HG03354 (cell line): ENCODE measurements at regions not wholly inside any gene's neighbourhood (a gene's known extent, or its start where the extent isn't known, plus 50 kb on each side); places are given as distances from the start of the nearest gene placed in this dataset.

Experiments used
- ATAC-seq: cut with Tn5 transposase; IDR thresholded peaks from one replicate; pipeline ENCODE4 v1.9.1; 2021; ENCODE audit warnings: mild to moderate bottlenecking; ENCODE audit not compliant: unreplicated experiment, poor library complexity, severe bottlenecking

DNA sequence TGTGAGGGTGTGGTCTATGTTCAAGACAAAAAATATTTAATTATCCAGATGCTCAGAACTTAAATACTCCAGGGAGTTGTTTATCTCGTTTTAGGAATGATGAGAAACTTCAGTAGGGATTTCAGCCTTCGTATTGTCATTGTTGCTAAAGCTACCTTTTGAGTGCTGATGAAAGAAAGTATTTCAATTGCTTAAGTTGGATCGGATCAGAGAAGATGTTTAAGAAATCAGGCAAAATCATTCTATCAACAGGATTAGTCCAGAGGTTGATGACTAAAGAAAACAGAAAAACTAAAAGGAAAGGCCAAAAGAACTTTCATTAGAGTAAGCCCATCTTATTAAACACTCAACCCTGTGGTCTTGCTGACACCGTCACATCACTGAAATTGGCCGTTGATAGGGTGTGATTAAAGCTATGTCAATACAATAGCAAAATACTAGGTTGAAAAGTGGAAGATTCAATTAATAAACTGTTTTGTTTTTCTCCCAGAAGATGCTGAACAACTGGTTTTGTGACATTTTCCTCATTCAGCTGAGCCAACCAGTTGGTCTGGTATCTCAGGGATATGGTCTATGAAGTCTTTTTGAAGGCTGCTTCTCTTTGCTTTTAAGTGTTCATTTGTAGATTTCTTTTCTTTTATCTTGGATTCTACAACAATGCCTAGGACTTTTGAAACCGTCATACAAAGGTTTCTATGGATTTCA lies 551.7 kb downstream of the SLC4A3 start:
- ATAC-seq = no peak

DNA sequence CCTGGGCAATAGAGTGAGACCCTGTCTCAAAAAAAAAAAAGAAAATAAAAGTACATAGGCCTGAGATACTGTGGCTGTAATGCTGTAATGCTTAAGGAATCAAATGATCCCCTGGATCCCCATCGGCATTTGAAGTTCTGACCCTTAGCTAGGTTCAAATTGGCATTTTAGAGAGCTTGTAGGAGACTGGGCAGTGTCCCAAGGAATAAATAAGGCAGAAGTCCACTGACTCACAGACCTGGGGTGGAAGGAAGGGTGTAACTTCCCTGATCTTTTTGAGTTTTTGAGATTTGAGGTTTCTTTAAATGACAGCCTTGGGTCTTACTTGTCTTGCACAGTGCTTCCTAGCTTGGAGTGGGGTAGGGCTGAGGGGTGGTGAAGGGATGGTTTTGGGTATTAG lies 553.7 kb downstream of the SLC4A3 start:
- ATAC-seq = no peak

DNA sequence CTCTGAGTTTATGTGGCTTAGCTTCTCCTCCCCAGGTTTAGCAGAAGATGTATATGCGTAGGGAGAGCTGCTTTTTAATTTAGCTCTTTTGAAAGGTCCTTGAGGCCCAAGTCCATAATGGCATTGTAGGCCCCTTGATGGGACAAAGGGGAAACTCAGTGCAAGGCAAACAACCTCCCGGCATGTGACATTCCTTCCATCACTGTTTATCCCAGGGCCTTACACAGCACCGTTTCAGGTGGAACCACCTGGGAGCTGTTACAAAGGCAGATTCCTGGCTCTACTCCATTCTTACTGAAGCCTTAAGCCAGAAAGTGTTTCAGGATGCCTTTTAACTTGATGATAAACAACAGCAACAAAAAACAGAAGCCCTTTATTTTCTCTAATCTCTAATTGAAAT lies 555.4 kb downstream of the SLC4A3 start:
- ATAC-seq = no peak

DNA sequence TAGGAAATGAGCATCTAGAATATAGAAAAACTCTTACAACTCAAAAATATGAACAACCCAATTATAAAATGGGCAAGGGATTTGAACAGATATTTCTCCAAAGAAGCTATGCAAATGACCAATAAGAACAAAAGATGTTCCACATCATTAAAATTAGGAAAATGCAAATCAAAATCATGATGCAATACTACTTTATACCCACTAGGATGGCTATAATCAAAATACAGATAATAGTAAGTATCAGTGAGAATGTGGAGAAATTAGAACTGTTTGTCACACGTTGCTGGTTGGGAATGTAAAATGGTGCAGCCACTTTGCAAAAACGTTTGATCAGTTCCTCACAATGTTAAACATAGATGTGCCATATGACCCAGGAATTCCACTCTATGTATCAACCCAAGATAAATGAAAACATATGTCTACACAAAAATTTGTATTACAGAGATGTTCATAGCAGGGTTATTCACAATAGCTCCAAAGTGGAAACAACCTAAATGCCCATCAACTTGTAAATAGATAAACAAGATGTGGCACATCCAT lies 558.4 kb downstream of the SLC4A3 start:
- no peak for ATAC-seq

DNA sequence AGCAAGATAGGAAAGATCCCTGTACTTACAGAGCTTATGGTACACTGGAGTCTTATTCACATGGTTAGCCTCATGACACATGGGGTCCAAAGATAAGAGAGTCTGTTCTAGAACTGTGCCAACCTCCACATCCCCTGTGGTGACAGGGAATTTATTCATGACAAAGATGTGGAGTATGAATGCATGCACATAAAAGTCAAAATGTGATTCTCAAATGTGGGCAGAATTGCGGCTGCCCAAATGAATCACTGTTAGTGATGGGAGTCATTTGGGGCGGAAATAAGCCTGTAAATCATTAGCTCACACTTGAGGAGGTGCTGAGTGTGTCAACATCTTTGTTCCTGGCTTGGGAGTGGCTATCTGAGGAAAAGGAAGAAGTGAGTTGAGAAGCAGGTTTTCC lies 560.6 kb downstream of the SLC4A3 start:
- peak; percentile 65 for ATAC-seq

DNA sequence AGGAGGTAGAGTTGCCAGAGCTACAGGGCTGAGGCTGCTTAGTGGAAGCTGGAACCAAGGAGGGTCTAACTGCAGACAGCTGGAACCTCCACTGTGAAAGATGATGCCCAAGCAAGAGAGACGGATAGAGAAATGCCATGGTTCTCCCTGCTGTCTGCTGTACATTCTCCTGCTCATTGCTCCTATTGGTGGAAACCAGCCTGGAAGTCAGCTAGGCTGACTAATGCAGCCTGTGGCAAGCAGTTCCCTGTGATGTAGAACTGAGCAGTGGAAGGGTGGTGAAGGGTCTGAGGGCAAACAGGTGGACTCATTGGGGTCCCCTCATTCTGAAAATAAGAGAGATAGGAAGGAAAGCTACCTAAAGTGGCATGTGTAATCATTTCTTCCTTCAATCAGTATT lies 563.6 kb downstream of the SLC4A3 start:
- ATAC-seq = no peak

DNA sequence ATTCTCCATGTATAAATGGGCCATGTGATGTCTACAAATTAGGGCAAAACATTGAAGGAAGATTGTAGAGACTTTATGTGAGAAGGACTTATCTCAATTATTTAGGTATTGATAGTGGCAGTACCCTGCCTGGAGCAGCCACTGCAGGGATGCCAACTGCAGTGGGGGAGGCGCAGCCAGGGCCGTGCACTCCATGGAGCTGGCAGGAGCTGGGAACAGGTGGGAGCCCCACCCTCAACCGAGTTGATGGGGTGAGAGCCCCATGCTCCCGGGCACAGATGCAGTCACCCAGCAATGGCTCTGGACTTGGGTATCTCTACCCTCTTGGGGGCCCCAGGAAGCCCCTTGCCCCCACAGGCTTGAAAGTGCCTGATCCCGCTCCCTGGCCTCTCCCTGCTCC lies 564.3 kb downstream of the SLC4A3 start:
- no peak for ATAC-seq

DNA sequence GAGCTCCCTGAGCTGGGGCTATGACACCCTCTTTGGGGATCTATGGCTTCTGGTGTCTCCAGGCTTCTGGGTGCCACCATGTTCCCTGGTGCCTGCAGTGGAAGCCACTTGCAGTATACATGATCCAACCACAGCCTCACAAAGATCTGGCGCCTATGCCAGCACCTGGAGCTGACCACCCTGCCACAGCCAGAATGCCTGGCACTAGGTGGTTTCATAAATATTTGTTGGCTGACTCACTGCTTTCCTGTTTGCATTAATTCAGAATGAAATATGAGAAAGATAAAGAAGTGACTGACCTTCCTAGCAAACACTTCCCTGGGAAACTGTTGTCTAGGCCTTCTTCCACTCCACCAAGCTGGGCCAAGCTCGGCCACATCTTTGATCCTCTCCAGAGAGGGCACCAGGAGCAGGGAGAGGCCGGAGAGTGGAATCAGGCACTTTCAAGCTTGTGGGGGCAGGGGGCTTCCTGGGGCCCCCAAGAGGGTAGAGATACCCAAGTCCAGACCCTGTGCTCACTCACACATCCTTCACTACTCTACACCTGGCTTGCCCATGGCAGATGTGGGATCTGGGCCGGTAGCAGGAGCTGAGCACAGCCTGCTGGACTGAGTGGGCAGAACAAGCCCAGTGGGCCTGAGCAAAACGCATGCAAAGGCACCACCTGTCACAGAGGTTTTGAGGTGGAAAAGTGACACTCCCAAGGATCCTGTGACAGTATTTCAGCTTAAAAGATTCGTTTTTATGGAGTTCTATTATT lies 565.7 kb downstream of the SLC4A3 start:
- no peak for ATAC-seq

DNA sequence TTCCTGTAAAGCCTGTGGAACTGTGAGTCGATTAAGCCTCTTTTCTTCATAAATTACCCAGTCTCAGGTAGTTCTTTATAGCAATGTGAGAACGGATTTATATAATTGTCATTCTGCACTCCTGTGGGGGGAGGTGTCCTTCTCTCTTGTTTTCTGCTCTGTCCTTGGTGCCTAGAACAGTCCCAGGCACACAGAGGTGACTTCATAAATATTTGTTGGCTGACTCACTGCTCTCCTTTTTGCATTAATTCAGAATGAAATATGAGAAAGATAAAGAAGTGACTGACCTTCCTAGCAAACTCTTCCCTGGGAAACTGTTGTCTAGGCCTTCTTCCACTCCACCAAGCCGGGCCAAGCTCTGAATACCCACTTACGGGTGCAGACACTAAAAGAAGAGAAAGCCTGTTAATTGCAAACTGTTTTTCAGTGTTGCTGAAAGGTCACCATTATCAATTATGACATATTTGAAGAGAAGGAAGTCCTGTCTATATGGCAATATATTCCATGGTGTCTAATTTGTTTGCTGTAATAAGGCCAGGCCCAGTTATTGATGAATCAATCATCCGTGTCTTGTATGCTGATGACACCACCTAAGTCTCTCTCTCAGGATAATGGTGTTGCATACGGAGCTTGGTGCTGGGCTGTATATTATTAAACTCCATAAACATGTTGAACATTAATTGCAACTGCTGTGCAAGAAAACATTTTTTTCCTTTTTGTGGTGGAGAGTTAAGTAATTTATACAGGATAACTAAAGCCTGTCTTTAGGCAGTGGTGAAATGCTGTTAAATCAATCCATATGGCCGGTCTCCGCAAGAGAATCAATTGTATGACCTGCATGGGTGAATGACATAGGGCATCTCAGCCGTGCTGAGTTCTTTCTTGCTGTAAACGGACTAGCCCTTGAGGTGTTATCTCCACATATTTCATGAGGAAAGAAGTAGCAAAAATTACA lies 567.5 kb downstream of the SLC4A3 start:
- no peak for ATAC-seq

DNA sequence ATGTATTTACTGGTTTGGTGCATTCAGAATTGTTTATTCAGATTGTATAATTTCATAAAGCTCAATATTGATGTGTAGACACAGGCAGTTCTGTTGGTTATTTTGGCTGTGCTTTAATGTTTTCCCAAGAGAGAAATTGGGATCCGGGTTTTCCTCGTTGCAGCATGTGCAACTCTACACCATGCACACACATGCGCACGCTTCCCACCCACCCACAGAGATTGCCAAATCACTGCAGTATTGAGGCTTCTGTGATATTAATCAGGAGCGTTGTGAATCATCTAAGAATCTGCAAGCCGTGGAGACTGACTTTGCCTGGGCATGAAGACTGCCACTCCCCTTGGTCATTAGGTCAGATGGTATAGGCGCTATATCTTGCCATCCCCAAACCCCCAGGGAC lies 571.5 kb downstream of the SLC4A3 start:
- no peak for ATAC-seq

DNA sequence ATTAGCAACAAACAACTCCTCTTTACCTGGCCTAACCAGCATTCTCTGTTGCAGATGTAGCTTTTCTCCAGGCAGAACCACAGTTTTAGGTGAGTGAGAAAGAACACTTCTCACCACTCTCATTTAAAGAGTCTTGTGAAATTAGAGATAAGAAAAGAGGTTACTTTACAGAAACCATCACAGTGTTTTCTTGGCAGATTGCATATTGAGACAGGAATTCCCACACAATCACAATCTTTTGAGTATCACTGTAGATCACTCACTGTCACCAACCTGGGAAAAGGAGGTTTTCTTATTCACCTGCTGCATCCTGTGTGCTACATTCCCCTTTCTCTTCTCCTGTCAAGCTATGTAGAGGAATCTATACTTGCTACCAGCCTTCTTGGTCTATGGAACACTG lies 574.6 kb downstream of the SLC4A3 start:
- no peak for ATAC-seq

DNA sequence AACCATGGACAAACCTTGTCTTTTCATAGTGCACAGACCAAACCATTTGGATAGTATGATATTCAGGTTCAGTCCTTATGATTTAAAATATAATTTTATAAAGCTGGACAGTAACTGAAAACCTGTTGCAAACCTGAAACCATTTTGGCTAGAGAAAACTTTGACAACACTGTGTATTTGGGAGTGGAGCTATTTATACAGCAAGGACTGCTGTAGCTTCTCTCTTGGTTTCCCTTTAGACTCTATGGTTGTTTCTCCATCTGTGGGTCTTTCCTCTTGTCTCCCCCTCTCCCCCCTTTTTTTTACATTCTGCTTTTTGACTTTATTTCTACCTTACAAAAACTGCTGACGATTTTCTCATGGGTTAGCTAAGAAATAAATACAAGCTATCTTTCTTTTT lies 581.7 kb downstream of the SLC4A3 start:
- ATAC-seq = no peak

DNA sequence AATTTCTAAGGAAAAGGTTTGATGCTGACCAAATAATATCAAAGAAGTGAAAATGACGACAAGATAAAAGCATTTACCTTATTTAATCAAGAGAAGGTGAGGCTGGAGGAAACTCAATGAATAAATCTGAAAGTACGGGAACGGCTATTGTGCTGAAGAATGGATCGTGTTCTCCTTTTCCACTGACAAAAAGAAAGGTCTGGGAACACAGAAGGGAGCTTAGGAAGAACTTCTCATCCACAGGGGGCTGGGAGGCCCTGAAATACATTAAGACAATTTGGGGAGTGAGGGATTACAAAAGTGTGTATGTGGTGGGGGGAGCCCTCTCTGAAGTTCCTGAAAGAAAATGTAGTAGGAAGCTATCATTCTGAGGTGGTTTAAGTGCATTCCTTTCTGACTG lies 582.3 kb downstream of the SLC4A3 start:
- ATAC-seq = no peak

DNA sequence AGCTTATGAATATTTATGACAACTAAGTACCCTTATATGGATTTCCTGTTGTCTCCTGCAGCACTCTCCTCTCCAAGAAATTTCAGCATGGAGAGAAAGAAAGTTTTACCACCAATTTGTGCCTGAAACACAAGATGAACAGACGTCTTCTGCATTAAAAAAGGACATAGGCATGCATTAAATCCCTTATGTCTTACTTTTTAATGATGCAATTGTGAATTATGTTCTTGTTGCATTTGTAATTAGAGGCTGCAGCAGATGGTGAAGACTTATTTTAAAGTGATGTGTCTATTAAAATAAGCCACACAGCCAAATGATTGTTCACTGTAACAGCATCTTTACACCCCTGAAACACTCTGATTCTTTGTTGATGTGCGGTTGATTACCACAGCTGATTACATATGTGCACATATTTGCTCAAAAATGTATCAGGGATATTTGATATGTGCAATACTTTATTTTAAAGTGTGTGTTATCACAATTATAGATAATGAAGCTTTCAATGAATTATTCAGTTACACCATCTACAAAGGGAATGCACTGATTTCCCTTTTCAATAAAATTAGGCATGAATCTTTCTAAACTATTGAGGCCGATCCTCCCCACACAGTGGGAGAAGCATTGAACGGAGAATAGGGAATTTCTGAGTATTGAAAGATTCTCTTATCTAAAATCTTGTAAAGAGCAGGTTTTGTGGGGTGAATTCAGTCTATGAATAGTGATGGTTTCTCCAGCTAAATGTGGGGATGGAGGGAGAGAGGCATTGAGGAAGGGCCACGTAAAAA lies 585.1 kb downstream of the SLC4A3 start:
- ATAC-seq = no peak

DNA sequence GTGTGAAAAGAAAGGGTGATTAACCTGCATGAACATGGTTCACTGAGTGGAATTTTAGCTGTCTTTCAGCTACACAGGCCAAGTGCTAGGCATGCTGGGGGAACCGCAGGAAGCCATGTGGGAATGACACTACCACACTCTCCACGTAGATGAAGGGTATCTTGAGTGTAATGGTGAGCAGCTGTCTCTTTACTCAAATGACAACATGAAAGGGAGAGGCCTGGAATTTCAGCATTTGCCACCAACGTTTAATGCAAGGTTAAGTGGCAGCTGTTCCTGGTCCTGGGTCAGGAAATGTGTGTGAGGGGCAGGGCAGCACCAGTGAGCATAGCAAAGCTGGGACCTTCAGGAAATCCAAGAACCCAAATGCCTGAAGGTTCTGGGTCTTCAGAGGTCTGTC lies 588.4 kb downstream of the SLC4A3 start:
- no peak for ATAC-seq

DNA sequence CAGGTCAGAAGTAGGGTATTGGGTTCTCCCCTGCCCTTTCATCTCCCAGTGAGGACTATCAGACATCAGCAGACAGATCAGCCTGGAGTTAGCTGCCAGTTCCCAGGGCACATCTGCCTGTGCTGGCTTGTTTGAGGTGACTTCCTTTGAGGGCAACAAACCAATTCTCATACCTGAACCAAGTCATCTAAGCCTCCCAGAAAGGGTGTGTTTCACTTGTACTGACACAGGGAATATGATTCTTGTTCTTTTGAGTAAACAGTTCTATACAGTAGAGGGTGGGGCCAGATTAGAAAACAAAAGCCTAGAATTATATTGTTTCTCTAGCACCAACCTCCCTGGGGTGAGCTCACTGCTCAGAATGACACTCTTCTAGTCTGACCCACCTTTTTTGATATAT lies 591.9 kb downstream of the SLC4A3 start:
- ATAC-seq = no peak

DNA sequence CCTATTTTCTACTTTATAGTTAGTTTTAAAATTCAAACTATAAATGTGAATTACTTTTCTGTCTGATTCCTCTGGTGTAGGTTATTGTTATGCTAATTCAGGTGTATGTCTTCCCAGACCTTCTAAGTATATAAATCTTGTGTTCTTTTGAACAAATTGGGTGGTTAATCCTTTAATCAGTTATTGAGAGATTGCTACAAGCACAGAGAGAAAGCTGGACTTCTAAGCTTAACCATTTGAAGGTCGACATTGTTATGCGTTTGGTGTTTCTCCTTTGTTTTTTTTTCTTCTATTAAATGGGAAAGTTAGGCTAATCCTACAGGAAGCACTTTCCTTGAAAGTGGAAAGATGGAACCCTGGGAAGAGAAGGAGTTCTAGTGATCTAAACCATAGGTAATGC lies 592.6 kb downstream of the SLC4A3 start:
- no peak for ATAC-seq

DNA sequence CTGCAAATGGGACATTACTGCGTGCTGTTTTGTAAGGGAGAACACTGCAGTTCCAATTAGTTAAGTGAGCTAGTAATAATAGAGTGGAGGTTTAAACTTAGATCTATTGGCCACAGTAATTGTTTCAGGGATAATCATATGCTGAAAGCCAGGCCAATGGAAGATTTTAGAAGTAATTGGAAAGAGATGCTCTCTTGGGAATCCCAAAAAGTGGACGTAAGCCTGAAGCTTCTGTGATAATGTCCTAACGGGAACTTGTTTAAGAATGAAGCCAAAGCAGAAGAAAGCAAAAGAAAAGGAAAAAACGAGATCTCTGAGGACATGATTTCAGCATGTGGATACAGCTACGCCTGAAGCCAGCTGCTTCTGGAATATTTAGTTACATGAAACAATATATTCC lies 594.6 kb downstream of the SLC4A3 start:
- no peak for ATAC-seq

DNA sequence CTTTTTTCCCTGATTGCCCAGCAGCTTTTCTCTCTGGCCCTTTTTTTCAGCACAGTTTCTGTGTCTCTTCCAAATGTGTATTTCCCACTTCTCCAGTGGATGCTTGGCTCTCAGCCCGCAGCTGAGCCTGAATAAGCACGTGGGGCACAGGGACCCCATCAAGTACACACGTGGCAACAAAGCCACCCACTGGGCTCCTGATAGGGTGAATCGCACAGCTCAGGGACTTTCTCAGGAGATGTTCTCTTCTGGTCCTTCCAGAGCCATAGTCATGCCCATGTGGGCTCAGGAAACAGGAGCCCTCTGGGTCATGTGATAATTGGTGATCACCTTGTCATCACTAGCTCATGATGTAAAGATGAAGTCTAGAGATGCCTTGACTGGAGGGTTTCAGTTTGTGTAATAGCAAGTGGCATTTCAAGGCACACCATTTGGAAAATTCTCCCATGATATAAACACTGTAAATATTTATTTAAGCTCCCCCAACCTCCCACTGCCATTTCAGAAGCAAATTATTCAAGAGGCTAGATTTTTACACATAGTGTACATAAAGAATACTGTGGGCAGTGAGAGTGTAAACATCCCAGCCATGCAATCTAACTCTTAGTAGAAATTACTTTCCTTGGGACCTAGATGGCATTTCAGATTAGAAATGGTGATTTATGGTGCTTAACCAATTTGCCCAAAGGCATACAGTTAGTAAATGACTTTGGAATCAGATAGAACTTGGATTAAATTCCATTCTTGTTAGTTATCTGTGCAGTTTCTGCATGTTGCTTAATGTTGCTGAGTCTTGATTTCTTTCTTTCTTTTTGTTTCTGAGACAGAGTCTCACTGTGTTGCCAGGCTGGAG lies 597.5 kb downstream of the SLC4A3 start:
- no peak for ATAC-seq
